ENCODE measurements at regions not wholly inside any gene's neighbourhood (a gene's known extent, or its start where the extent isn't known, plus 50 kb on each side); places are given as distances from the start of the nearest gene placed in this dataset.

DNA sequence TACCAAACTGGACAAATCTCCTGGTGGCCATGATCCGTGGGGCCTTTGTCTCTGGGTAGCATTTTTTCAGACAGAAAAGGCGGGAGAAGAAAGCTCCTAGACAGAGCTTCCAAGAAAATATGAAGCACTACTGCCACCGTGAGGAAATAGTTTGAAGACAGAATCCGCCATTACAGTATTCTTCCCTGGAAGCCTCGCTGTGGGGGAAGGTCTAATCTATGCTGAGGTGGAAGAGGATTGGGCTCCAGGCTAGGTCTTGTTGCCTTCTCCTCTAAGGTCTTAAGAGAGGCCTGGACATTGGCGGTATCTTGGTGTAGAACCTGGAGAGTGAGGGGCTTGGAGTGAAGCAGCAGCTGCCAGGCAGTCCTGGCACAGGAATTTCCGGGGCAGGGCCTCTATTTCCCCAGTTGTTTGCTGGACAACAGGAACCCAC, 218.9 kb downstream of the OR13H1 start:
- ChIA-PET CTCF (no interaction called here), POLR2A (no interaction called here)
- DNase-seq (ENCODE audit: extremely low spot score) = peak; percentile 23
- TF ChIP-seq, protein P1, sequence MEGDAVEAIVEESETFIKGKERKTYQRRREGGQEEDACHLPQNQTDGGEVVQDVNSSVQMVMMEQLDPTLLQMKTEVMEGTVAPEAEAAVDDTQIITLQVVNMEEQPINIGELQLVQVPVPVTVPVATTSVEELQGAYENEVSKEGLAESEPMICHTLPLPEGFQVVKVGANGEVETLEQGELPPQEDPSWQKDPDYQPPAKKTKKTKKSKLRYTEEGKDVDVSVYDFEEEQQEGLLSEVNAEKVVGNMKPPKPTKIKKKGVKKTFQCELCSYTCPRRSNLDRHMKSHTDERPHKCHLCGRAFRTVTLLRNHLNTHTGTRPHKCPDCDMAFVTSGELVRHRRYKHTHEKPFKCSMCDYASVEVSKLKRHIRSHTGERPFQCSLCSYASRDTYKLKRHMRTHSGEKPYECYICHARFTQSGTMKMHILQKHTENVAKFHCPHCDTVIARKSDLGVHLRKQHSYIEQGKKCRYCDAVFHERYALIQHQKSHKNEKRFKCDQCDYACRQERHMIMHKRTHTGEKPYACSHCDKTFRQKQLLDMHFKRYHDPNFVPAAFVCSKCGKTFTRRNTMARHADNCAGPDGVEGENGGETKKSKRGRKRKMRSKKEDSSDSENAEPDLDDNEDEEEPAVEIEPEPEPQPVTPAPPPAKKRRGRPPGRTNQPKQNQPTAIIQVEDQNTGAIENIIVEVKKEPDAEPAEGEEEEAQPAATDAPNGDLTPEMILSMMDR (IDR thresholded peaks at IDR 0.05; ENCODE audit: control extremely low read depth, extremely low read depth, low read depth, missing control alignments) = no peak

GRCh38 chrX:131763674-131764073, 219.8 kb downstream of the OR13H1 start:
- CTCF ChIA-PET = no interaction called here
- TF ChIP-seq, protein P1 (IDR thresholded peaks at IDR 0.05; ENCODE audit: control extremely low read depth, extremely low read depth, low read depth, missing control alignments) = no peak
- POLR2A ChIA-PET = no interaction called here
- DNase-seq (ENCODE audit: extremely low spot score) = peak; percentile 15

DNA sequence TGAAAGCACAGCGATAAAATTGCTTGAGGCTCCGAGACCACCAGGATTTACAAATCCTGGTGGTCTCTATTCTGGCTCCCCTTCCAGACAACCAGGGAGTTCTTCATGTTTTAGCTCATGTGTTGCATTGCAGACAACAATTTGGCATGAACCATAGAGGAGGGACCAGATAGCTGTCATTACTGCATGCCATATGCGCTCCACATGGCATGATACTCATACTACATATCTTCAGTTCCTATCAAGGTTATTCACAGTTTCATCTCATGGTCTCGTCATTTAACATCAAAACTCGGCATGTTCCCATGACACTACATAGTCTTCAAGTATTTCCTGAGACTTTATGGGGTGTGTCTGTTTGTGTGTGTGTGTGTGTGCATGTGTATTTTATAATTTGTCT, 220.3 kb downstream of the OR13H1 start:
- DNase-seq (ENCODE audit: extremely low spot score) = no peak
- CTCF ChIA-PET = no interaction called here
- TF ChIP-seq, protein P1 (IDR thresholded peaks at IDR 0.05; ENCODE audit: control extremely low read depth, extremely low read depth, low read depth, missing control alignments) = no peak
- POLR2A ChIA-PET = no interaction called here

DNA sequence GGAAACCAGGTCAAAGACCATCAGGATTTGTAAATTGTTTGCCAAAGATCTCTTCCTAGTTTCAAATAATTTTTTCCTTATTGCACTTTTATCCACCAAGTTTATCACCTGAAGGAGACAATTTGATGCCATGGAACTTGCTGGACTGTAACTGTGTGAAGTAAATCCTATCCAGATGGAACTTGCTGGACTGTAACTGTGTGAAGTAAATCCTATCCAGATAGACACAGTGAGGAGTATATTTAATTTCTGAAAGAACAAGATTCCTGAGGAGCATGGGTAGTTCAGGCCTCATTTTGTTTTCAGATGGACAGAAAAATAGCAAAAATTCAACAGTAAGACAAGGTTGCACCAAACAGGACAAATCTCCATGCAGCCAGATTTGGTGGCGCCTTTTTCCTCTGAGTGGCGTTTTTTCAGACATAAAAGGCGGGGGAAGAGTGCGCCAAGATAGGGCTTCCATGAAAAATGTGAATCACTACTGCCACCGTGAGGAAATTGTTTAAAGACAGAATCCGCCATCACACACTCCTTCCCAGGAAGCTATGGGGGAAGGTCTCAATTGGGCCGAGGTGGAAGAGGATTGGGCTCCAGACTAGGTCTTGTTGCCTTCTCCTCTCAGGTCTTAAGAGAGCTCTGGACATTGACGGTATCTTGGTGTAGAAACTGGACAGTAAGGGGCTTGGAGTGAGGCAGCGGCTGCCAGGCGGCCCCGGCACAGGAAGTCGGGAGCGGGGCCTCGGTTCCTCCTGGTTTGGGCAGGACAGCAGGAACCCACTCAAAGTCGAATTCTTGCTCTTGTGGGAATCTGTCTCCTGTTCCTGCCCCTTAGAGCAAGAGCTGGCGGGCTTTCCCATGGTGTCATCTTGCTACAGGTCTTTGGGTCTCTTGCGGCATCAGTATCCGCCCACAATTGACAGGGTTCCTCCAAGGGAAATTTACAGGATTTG, 234.7 kb downstream of the OR13H1 start:
- ChIA-PET CTCF (no interaction called here), POLR2A (no interaction called here)

GRCh38 chrX:131779306-131779705, 235.4 kb downstream of the OR13H1 start:
- ChIA-PET POLR2A (no interaction called here), CTCF (no interaction called here)
- DNase-seq (ENCODE audit: extremely low spot score) = no peak
- TF ChIP-seq, protein P1 (IDR thresholded peaks at IDR 0.05; ENCODE audit: control extremely low read depth, extremely low read depth, low read depth, missing control alignments) = no peak

More for the DNA sequence above, 234.7 kb downstream of the OR13H1 start:
- no peak for DNase-seq (ENCODE audit: extremely low spot score)
- TF ChIP-seq, protein P1 (IDR thresholded peaks at IDR 0.05; ENCODE audit: control extremely low read depth, extremely low read depth, low read depth, missing control alignments) = no peak

GRCh38 chrX:131779741-131780140, 235.9 kb downstream of the OR13H1 start:
- DNase-seq (ENCODE audit: extremely low spot score) = no peak
- ChIA-PET CTCF (no interaction called here), POLR2A (no interaction called here)
- TF ChIP-seq, protein P1 (IDR thresholded peaks at IDR 0.05; ENCODE audit: control extremely low read depth, extremely low read depth, low read depth, missing control alignments) = no peak
